T-helper 17 cell (primary cell): ENCODE measurements at regions not wholly inside any gene's neighbourhood (a gene's known extent, or its start where the extent isn't known, plus 50 kb on each side); places are given as distances from the start of the nearest gene placed in this dataset.

Source experiments
- ATAC-seq: fragments of 150-1000 bp; cut with Tn5 transposase; 2 replicates; pipeline ENCODE4 v1.10.0; 2021; ENCODE audit warnings: mild to moderate bottlenecking, moderate library complexity
- DNase-seq, 3 donors: peaks; one replicate each; pipeline versions ENCODE4 v3.0.0 to v3.0.0-alpha.2; 2020 to 2021
- H3K9me3 ChIP-seq: one replicate; pipeline ENCODE4 v1.7.0; 2013; ENCODE audit warnings: low read length, mild to moderate bottlenecking; ENCODE audit not compliant: control insufficient read depth, poor library complexity, severe bottlenecking
- H3K27ac Mint-ChIP-seq: one replicate; pipeline ENCODE4 v1.8.0; 2022; ENCODE audit warnings: mild to moderate bottlenecking, moderate library complexity, mixed read lengths
- H3K27me3 Mint-ChIP-seq: one replicate; pipeline ENCODE4 v1.8.0; 2022; ENCODE audit warnings: mixed read lengths
- H3K36me3 Mint-ChIP-seq: one replicate; pipeline ENCODE4 v1.8.0; 2022; ENCODE audit warnings: low read depth, mixed read lengths
- H3K4me1 Mint-ChIP-seq: one replicate; pipeline ENCODE4 v1.8.0; 2022; ENCODE audit warnings: mild to moderate bottlenecking, mixed read lengths
- H3K4me3 Mint-ChIP-seq: one replicate; pipeline ENCODE4 v1.8.0; 2022; ENCODE audit warnings: mild to moderate bottlenecking, moderate library complexity, mixed read lengths

GRCh38 chr3:34783876-34784275 is 855.4 kb upstream of the ARPP21 start:
- no peak overlapping the region for H3K27ac Mint-ChIP-seq
- H3K4me3 Mint-ChIP-seq, result no peak overlapping the region
- DNase-seq, result no peak
- H3K9me3 ChIP-seq, result no peaks in the 10 kb centered on the region
- H3K36me3 Mint-ChIP-seq, result no peaks in the 10 kb centered on the region
- no peaks in the 10 kb centered on the region for H3K4me1 Mint-ChIP-seq
- no peak for ATAC-seq
- no peaks in the 10 kb centered on the region for H3K27me3 Mint-ChIP-seq

GRCh38 chr3:34793057-34793456 is 846.3 kb upstream of the ARPP21 start:
- H3K4me1 Mint-ChIP-seq, result no peaks in the 10 kb centered on the region
- no peaks in the 10 kb centered on the region for H3K9me3 ChIP-seq
- no peak overlapping the region for H3K27ac Mint-ChIP-seq
- no peaks in the 10 kb centered on the region for H3K27me3 Mint-ChIP-seq
- ATAC-seq, result no peak
- no peak overlapping the region for H3K4me3 Mint-ChIP-seq
- no peak for DNase-seq
- H3K36me3 Mint-ChIP-seq, result no peaks in the 10 kb centered on the region

GRCh38 chr3:34807611-34808010 is 831.7 kb upstream of the ARPP21 start:
- ATAC-seq, result no peak
- Mint-ChIP-seq H3K4me1 (no peaks in the 10 kb centered on the region), H3K27ac (no peak overlapping the region), H3K36me3 (no peaks in the 10 kb centered on the region), H3K27me3 (no peaks in the 10 kb centered on the region), H3K4me3 (no peak overlapping the region)
- DNase-seq, result no peak
- H3K9me3 ChIP-seq, result no peaks in the 10 kb centered on the region

GRCh38 chr3:34808287-34808686 is 831.0 kb upstream of the ARPP21 start:
- Mint-ChIP-seq H3K36me3 (no peaks in the 10 kb centered on the region), H3K27ac (no peak overlapping the region), H3K4me3 (no peak overlapping the region), H3K27me3 (no peaks in the 10 kb centered on the region), H3K4me1 (no peaks in the 10 kb centered on the region)
- ATAC-seq (no peak), DNase-seq (no peak)
- no peaks in the 10 kb centered on the region for H3K9me3 ChIP-seq

GRCh38 chr3:34828847-34829246 is 810.5 kb upstream of the ARPP21 start:
- Mint-ChIP-seq H3K4me1 (no peaks in the 10 kb centered on the region), H3K36me3 (no peaks in the 10 kb centered on the region), H3K27me3 (no peaks in the 10 kb centered on the region), H3K27ac (no peak overlapping the region), H3K4me3 (no peak overlapping the region)
- ATAC-seq (no peak), DNase-seq (no peak)
- no peaks in the 10 kb centered on the region for H3K9me3 ChIP-seq

- no peaks in the 10 kb centered on the region for H3K9me3 ChIP-seq
- DNase-seq (no peak), ATAC-seq (no peak)
- Mint-ChIP-seq H3K27me3 (no peaks in the 10 kb centered on the region), H3K27ac (no peak overlapping the region), H3K36me3 (no peaks in the 10 kb centered on the region), H3K4me3 (no peak overlapping the region), H3K4me1 (no peaks in the 10 kb centered on the region)
Measured at GRCh38 chr3:34832865-34833508, 806.3 kb upstream of the ARPP21 start.

GRCh38 chr3:34837848-34838741 is 801.2 kb upstream of the ARPP21 start:
- Mint-ChIP-seq H3K27me3 (no peaks in the 10 kb centered on the region), H3K36me3 (no peaks in the 10 kb centered on the region), H3K27ac (no peak overlapping the region), H3K4me1 (no peaks in the 10 kb centered on the region), H3K4me3 (no peak overlapping the region)
- H3K9me3 ChIP-seq, result no peaks in the 10 kb centered on the region
- ATAC-seq (no peak), DNase-seq (no peak)

GRCh38 chr3:34842706-34843480 is 796.4 kb upstream of the ARPP21 start:
- H3K27me3 Mint-ChIP-seq, result no peaks in the 10 kb centered on the region
- DNase-seq (no peak), ATAC-seq (no peak)
- no peaks in the 10 kb centered on the region for H3K36me3 Mint-ChIP-seq
- H3K9me3 ChIP-seq, result no peaks in the 10 kb centered on the region
- no peaks in the 10 kb centered on the region for H3K4me1 Mint-ChIP-seq
- no peak overlapping the region for H3K27ac Mint-ChIP-seq
- no peak overlapping the region for H3K4me3 Mint-ChIP-seq

- H3K4me1 Mint-ChIP-seq, result no peaks in the 10 kb centered on the region
- H3K4me3 Mint-ChIP-seq, result no peak overlapping the region
- DNase-seq (no peak), ATAC-seq (no peak)
- H3K27me3 Mint-ChIP-seq, result no peaks in the 10 kb centered on the region
- no peak overlapping the region for H3K27ac Mint-ChIP-seq
- no peaks in the 10 kb centered on the region for H3K36me3 Mint-ChIP-seq
- H3K9me3 ChIP-seq, result no peaks in the 10 kb centered on the region
Measured at GRCh38 chr3:34844323-34844620, 795.1 kb upstream of the ARPP21 start.

GRCh38 chr3:34851137-34851536 is 788.2 kb upstream of the ARPP21 start:
- no peak for ATAC-seq

GRCh38 chr3:34852844-34853439 is 786.4 kb upstream of the ARPP21 start:
- ATAC-seq, result no peak
- H3K27ac Mint-ChIP-seq, result no peak overlapping the region
- H3K4me3 Mint-ChIP-seq, result no peak overlapping the region
- H3K4me1 Mint-ChIP-seq, result no peaks in the 10 kb centered on the region
- no peaks in the 10 kb centered on the region for H3K27me3 Mint-ChIP-seq
- no peaks in the 10 kb centered on the region for H3K9me3 ChIP-seq
- DNase-seq, result no peak
- no peaks in the 10 kb centered on the region for H3K36me3 Mint-ChIP-seq

More at GRCh38 chr3:34851137-34851536, 788.2 kb upstream of the ARPP21 start:
- H3K4me3 Mint-ChIP-seq, result no peak overlapping the region
- no peak for DNase-seq
- no peak overlapping the region for H3K27ac Mint-ChIP-seq
- H3K36me3 Mint-ChIP-seq, result no peaks in the 10 kb centered on the region
- no peaks in the 10 kb centered on the region for H3K9me3 ChIP-seq
- no peaks in the 10 kb centered on the region for H3K27me3 Mint-ChIP-seq
- no peaks in the 10 kb centered on the region for H3K4me1 Mint-ChIP-seq

- no peaks in the 10 kb centered on the region for H3K27me3 Mint-ChIP-seq
- DNase-seq, result no peak
- H3K4me3 Mint-ChIP-seq, result no peak overlapping the region
- H3K9me3 ChIP-seq, result no peaks in the 10 kb centered on the region
- H3K36me3 Mint-ChIP-seq, result no peaks in the 10 kb centered on the region
- ATAC-seq, result no peak
- no peak overlapping the region for H3K27ac Mint-ChIP-seq
- H3K4me1 Mint-ChIP-seq, result no peaks in the 10 kb centered on the region
Measured at GRCh38 chr3:34856081-34856947, 783.0 kb upstream of the ARPP21 start.
